Cerebellar nuclear complex (tissue), 1 donor: ENCODE measurements at regions not wholly inside any gene's neighbourhood (a gene's known extent, or its start where the extent isn't known, plus 50 kb on each side); places are given as distances from the start of the nearest gene placed in this dataset.

Source experiments
- DNase-seq, 2 experiments: peaks; one replicate each; lab custom pipeline; 2025; lab: John Stamatoyannopoulos, UW

DNA sequence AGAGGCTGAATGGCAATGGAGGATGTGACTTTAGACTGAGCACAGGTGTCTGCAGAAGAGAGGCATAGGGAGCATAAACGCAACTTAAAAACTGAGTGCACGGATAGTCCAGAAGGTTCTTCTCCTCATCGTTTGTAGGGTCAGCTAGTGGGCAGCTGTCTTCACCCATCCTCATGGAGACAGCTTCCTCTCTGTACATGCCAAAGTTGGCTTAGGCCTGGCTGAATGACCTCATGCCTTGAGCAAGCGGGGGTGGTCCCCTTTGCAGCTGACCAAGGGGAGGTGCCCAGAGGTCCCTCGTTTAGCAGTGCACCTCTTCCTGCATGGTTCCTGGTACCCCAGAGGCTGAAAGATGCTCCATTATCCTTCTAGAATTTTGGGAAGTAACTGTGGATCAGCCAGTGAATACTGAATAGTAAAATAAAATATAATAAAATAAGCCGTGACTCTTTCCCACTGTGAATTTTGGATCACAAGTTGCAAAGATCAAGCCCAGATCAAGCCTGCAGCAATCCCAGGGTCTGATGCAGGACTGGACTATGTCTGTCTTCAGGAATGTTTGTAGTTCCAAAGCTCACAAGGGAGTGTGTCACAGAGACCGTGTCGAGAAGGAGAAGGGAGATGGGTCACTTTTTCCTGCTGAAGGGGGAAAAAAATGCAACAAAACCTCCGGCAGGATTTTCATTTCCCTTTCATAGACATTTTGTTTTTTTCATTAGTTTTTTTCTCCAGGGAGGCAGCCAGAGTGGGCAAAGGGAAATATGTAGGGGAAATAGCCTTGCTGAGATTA, 295.3 kb upstream of the MKI67 start:
- DNase-seq: no peak

DNA sequence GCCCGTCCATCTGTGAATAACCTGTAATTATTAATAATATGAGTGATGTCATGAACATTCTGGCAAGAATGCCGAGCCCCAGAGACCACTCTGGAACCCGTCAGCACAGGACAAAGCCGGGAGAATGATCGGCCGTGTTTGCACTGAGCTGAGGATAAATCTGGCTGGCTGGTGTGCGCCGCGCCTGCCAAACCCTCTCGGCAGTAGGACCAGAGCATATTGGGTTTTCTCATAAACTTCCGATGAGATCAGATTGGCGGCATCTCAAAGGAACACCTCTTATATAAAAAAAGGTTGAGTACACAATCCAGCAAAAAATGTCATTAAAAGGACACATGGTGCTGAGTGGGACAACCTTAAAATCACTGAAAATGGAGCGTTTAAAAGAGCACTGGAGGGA, 296.0 kb upstream of the MKI67 start:
- no peak for DNase-seq

DNA sequence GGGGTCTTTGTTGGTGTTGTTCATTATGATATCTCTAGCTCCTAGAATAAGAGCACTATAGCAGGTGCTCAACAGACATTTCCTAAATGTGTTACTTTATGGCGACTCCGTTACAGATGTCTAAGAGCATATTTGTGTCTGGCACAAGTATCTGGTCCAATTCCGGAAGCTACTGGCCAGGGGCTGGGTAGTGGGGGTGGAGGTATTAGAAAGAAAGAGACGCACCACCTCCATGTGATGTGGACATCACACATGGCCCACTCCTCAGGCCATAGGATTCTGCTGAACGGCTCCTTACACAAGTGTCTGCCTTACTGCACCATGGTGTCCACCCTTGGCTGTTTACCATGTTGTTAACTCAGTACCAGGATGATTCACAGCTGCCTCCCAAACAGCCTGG, 296.8 kb upstream of the MKI67 start:
- DNase-seq: no peak

DNA sequence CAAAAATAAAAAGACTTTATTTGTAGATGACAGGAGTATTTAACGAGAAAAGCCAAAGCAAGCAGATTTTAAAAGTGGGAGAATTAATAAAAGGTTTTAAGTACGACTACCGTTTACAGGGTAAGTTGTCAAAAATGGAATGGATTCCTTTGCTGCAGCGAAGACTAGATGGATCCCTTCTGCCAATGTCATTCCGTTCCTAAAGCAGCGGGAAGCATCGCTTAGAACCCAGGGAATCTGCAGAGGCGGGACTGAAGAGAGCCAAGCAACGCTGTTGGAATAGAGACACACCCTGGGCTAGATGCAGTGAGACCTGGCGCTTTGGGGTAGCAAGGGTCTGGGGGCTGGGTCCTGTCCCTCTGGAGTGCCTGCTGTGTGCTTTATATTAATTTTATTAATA, 303.1 kb upstream of the MKI67 start:
- no peak for DNase-seq

DNA sequence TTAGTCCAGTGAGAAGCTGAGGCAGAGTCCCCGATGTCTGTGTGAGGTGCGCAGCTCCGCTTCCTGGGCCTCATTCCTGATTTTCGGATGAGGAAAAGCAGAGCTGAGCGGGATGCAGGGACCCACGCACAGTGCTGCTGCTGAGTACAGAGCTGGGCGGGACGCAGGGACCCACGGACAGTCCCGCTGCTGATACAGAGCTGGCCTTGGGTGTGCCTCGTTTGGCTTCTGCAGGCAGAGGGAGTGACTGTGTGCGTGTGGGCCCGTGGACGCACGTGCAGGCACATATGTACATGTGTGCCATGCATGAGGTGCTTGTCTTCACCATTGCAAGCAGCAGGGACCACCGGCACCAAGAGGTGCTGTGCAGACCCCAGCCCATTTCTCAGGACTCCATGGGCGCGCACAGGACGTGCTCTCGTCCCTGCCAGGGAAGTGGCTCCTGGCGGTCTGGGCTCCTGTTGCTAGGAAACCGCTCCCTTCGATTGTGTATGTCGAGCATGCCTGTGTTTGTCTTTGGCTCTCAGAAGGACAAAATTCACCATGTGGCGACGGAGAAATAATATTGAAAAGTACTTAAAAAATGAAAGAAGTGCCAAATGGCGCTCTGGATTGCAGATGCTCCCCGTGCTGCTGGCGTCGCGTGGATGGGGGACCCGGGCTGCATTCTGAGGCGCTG, 303.8 kb upstream of the MKI67 start:
- DNase-seq: no peak

DNA sequence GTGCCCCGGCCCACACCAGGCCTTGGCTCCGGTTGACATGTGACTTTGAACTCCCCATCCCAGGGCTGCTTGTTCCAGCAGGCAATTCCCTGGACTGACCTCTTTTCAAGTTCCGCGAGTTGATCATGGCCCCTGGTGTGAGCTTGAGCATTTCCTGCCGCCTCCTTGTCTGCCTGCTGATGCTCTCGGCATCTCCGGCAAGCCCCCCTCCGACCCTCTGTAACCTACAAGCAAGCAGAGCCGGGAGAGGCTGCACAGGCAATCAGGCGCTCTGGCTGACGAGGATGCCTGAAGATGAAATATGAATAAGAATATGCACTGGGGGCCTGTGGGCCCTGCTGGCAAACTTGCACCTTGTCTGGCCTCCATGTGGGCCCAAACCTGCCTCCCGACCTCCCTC, 304.9 kb upstream of the MKI67 start:
- DNase-seq: no peak

DNA sequence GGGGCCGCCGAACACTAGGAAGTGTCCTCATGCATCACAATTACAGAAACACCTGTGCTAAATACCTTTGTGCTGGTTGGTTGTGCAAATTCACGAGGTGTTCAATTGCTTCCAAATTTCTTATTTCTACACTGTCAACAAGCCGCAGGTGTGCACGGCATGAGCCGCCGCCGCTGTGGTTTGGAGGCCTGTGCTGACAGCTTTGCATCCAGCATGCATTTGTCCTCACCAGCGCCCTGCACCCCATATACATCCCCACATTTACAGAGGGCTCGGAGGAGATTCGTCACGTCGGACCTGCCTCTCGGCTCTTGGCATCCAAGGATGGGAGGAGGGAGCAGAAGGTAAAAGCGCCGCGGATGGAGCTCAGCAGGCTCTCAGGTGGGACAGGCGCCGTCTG, 305.3 kb upstream of the MKI67 start:
- no peak for DNase-seq

DNA sequence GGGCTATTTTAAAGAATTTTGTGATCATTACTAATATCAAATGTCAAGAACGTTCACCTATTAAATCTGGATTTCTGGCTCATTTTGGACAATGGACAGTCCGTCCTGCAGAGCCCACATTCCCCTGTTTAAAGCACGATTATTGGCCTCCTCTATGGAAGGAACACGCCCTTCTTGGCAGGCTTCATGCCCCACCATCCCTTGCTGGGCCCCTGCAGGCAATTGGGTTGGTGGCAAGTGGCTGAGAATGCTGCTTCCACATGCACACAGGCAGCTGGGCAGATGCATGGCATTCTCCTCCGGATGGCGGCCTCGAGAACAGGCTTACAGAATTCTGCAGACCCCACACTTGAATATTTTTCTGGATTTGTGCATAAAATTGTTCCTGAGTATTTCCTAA, 305.8 kb upstream of the MKI67 start:
- DNase-seq: no peak

DNA sequence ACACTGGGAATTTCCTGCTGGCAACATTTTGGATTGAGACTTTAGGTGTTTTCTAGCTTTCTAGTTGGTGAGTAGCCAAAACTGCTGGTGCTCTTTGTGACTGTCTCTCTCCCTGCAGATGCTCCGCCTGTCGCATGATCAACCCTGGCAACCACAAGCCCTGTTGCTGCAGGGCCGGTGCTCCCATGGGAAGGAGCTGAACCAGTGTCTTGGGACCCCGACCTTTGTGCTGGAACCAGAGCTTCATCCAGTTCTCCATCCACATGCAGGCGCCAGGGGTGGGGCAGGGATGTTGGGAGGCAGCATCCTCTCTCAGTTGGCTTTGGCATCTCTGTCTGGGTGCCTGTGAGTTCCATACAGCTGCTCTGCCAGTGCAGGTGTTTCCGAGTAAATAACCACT, 306.2 kb upstream of the MKI67 start:
- DNase-seq: no peak

DNA sequence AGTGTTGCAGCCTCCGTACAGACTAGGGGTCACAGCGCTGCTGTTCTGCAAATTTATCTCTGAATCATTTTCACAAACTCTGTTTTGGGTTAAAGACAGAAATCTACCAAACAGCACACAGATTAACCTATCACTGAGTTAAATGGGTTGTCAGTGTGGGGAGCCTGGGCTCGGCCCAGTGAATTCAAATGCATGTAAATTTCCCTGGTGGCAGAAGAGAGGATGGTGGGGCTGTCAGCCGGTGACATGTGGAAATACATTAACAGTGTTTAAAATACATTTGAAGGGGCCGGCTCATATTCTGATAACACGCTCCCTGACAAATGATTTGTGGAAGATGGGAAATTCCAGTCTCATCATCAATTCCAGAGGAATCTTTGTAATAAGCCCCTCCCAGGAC, 309.6 kb upstream of the MKI67 start:
- no peak for DNase-seq

DNA sequence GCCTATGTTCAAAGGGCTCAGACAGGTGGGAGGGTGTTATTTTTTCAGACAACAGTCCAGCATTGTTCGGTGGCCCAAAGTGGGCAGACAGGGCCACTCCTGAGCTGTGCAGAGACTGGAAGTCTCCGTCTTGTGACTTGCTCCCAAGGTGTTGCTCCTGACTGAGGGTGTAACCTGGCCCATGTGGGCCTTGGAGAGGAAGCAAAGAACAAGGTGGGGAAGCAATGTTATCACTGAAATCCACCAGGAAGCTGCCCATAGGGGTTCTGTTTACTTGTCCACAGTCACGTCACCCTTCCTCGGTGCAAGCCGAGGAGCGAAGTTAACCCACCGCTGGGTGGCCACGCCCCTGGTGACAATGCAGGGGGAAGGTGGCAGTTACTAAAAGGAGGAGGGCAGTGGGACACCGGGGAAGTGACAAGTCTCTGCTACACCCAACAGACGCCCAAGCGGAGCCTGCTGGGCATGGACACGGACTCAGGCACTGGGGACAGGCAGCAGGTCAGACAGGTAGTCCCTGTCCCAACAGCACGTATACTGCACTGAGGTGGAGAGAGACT, 311.6 kb upstream of the MKI67 start:
- no peak for DNase-seq

DNA sequence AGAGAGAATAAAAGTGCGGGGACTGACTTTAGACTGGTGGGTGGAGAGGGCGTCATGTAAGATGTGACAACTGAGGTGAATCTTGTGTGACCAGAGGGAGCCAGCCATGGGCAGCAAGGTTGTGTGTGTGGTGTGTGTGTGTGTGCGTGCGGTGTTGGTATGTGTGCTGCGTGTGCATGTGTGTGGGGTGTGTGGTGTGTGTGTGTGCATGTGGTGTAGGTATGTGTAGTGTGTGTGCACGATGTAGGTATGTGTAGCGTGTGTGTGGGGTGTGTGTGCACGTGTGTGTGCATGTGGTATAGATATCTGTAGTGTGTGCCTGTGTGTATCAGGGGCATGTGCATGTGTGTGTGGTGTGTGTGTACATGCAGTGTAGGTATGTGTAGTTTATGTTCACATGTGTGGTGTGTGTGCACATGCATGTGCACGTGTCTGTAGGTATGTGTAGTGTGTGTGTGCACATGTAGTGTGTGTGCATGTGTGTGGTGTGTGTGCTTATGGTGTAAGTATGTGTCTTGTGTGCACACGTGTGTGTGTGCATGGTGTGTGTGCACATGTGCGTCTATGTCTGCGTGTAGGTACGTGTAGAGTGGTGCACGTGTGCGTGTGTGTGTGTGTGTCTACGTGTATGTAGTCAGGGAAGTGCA, 312.3 kb upstream of the MKI67 start:
- no peak for DNase-seq

DNA sequence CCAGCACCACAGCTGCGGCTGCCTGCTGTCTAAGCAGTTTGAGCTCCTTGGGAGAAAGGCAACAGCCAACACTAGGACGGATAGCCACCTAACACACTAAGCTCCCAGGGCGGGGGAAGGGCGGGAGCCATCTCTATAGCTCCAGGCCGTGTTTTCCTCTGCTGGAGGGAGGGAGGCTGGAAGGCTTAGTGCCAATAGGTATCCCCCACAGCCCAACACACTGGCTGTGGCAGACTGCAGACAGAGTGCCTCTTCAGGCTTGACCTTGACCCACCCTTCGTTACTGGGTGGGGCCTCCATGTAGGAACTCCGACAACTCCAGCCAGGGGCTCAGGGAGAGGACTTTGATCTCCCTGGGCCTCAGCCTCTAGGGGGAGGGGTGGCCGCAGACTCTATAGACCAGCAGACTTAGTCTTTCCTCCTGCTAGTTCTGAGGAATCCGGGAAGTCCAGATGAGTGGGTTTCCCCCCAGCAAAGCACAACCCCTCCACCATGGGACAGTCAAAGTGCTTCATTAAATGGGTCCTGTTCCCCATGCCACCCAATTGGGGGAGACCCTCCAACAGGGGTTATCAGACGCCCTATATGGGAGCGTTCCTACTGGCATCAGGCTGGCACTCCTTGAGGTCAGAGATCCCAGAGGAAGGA, 314.4 kb upstream of the MKI67 start:
- no peak for DNase-seq

DNA sequence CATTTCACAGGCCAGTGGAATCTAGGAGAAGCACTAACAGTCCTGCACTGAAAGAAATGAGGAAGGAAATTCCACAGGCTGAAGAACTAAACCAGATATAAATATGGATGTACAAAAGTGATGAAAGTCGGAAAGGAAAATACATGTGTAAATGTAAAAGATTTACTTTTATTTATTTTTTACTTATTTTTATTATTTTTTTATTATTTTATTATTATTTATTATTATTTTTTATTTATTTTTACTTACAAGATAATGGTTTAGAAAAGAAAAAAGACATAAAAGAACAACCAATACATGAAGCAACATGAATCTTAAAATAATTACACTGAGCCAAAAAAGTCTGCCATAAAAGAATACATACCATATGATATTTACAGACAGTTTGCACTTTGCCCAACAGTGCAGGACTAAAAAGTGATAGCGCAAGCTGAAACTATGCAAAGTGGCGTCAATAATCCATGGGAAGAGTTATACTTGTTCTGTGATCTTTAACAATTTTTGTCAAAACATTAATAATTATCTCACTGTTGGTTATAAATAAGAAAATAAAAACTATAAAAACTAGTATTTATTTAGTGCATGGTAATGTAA, 317.8 kb upstream of the MKI67 start:
- DNase-seq: no peak

DNA sequence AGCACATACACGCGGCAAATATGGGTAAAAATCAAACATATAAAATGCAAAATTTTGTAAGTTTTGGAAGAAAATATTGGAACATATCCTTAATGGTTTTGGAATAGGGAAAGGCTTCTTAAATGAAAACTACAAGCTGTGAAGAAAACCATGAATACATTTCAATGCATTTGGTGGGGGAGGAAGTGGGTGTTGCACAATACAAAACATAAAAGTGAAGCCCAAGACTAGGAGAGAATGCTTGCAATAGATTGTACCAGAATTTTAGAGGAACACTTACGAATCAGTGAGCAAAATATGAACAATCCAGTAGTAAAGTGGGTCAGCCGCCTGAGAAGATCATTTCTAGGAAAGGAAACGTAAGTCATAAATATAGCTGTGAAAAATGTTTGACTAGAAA, 322.6 kb upstream of the MKI67 start:
- no peak for DNase-seq

DNA sequence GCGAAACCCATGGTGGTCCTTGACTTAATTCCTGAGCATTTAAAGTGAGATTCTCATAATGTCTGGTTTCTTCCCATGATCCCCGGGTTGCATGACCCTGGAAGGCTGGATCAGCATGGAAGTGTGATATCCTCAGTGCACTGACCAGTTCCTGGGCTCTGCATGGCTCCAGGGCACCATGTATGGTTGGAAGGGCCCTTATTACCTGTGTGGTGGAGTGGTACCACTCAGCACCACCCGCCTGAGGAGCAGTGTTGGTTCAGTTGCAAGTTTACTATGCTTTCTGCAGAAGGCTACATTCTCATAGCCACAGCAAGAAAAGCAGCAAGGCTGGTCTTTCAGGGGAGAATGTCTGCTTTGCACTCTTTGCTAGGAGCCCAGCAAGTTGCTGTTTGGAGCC, 325.7 kb upstream of the MKI67 start:
- no peak for DNase-seq

DNA sequence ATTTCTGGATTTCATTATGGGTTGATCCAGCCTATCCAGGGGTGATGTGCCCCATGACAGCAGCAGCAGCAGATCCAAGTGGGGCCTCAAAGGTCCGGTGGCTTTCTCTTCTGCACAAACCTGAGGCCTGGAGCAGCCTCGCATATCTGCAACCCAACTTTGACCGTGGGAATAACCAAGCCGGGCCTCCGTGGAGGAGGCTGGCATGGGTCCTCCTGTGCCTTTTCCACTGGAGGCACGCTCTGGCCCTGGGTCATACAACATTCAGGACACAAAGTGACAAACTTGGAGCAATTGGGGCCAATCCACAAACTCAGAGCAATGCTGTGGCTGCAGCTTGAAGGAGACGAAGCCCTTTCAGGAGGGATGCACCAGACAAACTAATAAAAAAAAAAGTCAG, 330.0 kb upstream of the MKI67 start:
- DNase-seq: no peak

DNA sequence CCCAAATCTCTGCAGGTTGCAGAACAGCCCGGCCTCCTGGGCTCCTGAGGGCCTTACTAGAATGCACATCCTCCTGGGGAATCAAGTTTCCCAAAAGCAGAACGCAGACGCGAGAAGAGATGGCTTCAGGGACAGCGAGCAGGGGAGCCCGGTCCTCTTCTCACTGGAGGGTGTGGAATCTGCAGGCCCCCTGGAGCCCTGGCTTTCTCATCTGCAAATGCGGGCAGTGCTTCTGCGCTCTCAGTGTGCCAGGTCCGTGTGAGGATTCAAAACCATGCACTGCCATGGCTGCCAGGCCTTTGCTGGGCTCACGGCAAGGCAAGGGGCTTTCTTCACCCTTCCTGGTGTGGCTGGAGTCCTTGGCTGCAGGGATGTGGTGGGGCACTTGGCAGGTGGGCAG, 330.9 kb upstream of the MKI67 start:
- no peak for DNase-seq

DNA sequence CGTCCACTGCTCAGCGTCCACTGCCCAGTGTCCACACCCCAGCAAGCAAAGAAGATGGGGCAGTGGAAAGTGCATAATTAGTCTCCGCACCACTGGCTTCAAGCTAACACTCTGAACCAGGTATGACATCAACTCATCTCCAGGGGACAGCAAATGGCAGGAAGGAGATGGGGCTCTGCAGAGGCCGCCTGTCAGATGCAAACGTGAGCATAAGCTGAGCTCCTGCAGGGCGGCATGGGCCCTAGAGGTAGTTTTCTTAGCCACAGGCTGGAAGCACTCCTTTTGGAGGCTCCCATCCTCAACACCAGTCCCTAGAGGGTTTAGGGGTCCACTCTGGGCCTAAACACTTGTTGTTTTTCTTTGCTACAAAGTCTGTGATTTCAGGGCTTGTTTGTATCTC, 335.8 kb upstream of the MKI67 start:
- no peak for DNase-seq

DNA sequence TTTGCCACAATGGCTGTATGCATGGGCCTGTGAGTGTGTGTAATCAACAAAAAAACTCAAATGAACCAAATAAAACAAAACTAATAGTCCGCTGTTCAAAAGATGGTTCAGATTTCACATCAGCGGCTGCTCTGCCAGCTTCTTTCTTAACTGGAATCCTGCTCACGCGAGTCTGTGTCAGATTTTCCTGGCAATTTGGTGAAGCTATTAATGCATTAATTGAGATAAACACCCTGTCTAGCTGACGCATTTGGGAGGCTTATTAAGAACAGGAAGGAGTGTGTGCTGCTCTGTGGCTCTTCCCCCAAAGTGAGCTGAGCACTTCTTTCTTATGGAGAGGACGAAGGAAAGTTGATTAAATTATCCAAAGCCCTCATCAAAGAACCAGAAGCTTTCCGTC, 336.6 kb upstream of the MKI67 start:
- DNase-seq: no peak

DNA sequence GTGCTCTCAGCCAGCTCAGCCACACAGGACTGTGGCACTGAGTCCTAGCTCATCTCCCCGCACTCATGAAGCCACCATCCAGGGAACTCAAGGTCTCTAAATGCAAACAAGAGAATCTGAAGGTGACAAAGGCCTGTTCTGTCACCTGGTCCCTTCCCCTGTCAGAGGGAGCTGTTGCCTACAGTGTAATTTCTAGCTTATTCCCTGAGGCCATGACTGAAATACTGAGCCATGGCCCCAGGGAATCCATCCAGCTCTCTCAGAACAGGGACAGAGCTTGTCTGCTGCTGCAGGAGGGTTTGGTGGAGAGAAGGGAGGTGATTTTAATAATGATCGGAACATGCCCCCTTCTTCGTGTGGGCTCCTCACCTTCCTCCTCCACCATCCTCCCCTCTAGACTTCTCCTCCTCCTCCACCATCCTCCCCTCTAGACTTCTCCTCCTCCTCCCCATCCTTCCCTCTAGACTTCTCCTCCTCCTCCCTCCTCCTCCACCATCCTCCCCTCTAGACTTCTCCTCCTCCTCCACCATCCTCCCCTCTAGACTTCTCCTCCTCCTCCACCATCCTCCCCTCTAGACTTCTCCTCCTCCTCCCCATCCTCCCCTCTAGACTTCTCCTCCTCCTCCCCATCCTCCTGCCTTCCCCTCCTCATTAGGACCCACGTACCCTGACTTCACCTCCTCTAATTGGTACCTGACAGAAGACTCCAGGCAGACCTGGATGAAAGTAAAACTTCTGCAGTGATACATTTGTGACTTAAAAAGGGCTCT, 338.0 kb upstream of the MKI67 start:
- DNase-seq: no peak
